ENCODE measurements at regions not wholly inside any gene's neighbourhood (a gene's known extent, or its start where the extent isn't known, plus 50 kb on each side); places are given as distances from the start of the nearest gene placed in this dataset.
"Not testable (repeated sequence)": the region's sequence is repeated elsewhere in the genome, so short reads cannot be mapped to it uniquely, and the experiment has no call there.

DNA sequence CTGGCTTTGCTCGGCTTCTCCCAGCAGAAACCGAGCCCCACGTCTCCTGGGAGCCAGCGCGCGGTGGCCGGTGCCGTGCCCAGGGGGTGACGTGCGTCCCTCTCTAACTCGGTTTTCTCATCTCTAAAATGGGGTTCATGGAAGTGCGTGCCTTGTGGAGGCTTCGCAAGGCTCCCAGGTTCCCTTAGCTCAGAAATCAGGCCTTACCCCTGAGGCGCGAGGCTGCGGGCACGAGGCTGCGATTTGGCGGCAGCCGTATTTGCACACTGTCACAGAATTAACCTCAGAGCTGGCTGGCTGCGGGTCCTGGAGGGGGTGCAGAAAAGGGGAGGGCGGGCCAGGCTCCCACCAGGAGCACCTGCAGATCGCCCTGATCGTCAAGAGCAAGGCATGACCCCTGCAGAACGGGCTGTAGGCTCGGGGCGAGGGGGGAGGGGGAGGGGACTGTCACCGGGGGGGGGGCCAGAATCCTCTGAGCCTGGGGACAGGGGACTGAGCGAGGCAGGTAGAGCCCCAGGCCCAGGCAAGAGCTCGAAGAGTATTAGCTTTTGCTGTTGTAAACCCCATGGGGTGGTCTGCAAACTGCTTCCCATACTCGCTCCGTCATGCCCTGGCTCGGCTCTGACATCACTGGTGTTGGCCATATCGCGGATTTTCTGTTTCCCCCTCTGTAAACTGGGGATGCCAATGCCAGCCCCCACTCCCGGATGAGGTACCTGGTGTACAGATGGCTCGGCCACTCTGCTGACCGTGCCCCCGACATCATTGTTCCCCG is 62.2 kb downstream of the CCNE1 start:
- in situ Hi-C loops (cut with HindIII; ENCODE audit: low sequenced_read_pairs) = no loop called here
- no peak for DNase-seq (ENCODE audit: low spot score)

DNA sequence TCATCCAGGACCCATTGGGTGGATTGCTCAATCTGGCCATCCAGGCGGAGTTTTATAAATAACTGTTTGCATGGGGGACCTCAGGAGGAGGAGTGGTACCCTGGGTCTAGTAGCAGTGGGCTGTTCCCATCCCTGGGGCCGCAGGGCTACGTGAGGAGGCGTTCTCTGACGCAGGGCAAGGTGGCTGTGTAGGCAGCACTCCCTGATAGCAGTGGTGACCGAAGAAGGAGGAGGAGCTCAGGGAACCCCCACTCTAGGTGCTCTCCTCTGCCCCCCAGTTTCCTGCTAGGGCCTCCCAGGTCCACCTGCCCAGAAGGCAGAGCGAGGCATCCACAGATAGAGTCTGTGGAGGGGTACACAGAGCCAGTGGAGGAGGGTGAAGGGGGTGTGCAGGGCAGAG is 64.1 kb downstream of the CCNE1 start:
- in situ Hi-C loops (cut with HindIII; ENCODE audit: low sequenced_read_pairs) = no loop called here
- no peak for DNase-seq (ENCODE audit: low spot score)

DNA sequence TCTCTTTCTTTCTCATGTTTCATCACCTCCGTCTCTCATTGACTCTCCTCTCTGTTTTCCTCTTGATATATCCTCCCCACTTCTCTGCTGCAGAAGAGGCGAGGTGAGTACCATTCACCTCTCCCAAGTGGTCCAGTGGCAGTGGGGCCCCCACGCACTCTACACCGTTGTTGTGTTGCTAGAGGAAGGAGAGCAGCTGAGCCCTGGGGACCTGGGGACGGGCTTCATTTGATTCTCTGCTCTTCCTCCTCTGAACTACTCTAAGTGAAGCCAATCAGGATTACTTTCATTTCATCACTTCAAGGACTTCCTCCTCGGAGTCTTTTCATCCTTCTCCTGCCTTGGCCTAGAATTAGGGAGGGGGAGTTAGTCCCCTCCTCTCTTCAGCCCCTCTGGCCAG is 64.6 kb downstream of the CCNE1 start:
- DNase-seq (ENCODE audit: low spot score) = no peak
- in situ Hi-C loops (cut with HindIII; ENCODE audit: low sequenced_read_pairs) = no loop called here

DNA sequence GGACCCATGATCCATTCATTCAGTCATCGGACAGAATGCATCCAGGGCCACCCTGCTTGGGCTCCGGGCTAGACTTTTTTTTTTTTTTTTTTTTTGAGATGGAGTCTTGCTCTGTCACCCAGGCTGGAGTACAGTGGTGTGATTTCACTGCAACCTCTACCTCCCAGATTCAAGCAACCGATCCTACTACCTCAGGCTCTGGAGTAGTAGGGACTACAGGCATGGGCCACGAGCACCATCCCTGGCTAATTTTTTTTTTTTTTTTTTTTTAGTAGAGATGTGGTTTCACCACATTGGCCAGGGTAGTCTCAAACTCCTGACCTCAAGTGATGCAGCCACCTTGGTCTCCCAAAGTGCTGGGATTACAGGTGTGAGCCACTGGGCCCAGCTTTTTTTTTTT is 65.1 kb downstream of the CCNE1 start:
- DNase-seq (ENCODE audit: low spot score); in situ Hi-C loops (cut with HindIII; ENCODE audit: low sequenced_read_pairs): not testable (repeated sequence)

DNA sequence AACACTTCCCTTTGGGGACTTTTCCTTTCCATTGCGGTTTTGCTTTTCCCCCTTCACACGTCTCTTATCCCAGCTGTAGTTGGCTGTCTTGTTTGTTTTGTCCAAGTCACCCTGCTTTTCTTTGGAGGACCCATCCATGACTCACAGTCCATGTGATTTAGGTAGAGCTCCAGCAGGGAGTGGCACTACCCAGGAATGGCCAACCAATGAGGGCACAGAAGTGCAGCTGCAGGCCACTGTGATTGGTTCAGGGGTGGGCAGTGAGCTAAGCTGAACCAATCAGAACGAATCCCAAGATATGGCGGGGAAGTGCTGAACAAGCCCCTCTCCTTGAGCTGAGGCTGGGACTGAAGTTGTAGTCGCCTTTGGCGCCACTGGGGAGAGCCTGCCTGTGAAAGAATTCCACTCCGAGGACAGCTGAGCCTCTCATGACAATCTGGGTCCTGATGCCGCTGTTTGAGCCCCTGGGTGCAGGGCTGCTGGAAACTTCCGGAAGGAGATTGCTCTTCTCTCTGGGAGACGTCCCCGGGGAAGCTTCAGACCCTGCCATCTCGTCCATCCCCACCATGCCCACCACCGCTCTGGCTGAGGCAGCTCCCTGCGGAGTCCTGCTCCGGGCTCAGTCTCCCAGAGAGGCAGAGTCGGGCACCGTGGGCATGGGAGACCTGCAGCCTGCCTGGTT is 62.9 kb upstream of the URI1 start:
- in situ Hi-C loops (cut with HindIII; ENCODE audit: low sequenced_read_pairs) = no loop called here
- DNase-seq (ENCODE audit: low spot score) = peak; percentile 65

DNA sequence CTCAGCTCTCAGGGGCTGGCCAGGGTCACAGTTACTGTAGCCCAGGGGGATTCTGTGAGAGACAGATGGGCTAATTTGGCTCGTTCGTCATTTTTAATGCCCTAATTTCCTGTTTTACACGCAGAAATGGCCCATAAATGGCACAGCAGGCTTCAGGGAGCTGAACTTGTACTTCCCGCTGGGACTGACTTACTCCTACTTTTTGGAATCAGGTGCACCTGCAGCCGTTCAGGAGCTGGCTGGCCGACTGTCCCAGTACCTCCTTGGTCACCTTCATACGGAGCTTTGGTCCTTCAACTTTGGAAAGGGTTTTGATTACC is 62.4 kb upstream of the URI1 start:
- in situ Hi-C loops (cut with HindIII; ENCODE audit: low sequenced_read_pairs) = no loop called here

DNA sequence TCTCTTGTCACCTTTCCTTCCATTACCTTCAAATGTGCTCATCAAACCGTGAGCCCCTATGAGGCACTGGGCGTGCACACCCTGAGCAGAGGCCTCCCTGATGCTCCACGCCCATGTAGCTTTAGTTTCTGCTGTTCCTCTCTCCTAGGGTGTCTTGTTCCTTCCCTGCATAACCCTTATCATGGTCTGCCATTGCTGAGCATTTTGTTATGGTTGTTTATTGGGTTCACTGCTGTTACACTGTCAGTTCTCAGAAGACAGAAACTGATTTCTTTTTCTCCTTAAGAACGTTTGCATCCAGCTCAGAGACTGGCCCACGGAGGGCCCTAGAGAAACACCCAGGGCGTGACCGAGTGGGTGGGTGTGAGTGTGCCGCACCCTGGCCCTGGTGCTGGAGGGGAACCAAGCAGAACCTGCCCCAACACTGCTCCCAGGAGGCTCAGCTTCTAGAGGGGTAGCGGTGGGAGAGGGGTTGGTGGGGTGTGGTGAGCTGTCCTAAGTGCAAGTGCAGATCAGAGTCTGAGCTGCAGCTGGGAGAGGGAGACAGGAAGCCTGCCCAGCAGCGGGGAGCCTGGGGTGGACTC is 61.4 kb upstream of the URI1 start:
- no peak for DNase-seq (ENCODE audit: low spot score)

More for the DNA sequence above, 62.4 kb upstream of the URI1 start:
- DNase-seq (ENCODE audit: low spot score) = no peak

DNA sequence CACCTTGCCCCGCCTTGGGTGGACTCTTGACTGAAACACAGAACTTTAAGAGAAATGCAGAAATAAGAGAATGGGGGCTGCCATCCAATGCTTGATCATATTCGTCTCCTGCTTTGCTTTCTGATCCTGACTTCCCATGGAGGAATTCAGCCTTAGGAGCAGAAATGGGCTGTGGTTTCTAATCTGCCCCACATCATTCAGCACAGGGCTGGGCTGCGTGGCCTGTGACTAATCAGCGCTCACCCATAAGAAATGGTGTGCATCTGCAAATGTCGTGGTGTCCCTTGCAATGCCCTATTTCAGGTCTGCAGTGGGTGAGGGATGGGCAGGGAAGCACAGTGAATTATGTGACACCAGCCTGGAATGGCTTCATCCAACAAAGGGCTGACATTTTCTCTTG is 60.7 kb upstream of the URI1 start:
- no peak for DNase-seq (ENCODE audit: low spot score)
- in situ Hi-C loops (cut with HindIII; ENCODE audit: low sequenced_read_pairs) = no loop called here

More for the DNA sequence above, 61.4 kb upstream of the URI1 start:
- in situ Hi-C loops (cut with HindIII; ENCODE audit: low sequenced_read_pairs) = no loop called here

DNA sequence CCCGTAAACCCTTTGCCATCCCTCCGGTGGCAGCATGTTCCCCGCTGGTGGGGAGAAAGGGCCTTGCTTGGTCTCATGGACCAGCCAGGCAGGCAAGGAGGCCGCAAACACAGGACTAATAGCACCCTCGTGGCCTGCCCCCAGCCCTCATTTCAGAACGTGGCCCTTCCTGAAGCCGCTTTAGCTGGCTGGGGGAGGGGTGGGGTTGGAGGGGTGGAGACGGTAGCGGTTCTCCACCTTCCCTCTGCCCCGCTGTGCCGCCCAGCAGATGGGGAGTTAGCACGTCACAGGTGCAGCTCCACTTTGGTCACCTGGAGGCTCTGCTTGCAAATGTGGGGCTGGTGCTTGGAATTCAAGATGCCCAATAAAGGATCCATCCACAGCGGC is 59.3 kb upstream of the URI1 start:
- DNase-seq (ENCODE audit: low spot score) = no peak

DNA sequence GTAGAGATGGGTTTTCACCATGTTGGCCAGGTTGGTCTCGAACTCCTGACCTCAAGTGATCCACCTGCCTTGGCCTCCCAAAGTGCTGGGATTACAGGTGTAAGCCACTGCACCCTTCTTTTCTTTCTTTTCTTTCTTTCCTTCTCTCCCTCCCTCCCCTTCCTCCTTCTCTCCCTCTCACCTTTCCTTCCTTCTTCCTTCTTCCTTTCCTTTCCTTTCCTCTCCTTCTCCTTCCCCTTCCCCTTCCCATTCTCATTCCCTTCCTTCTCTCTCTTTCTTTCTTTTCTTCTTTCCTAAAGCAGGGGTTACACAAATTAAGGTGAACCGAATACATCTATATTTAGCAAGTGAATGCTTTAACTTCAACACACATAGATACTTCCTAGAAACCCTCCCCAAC is 58.0 kb upstream of the URI1 start:
- DNase-seq (ENCODE audit: low spot score) = no peak
- in situ Hi-C loops (cut with HindIII; ENCODE audit: low sequenced_read_pairs) = no loop called here

More for the DNA sequence above, 59.3 kb upstream of the URI1 start:
- in situ Hi-C loops (cut with HindIII; ENCODE audit: low sequenced_read_pairs) = no loop called here

DNA sequence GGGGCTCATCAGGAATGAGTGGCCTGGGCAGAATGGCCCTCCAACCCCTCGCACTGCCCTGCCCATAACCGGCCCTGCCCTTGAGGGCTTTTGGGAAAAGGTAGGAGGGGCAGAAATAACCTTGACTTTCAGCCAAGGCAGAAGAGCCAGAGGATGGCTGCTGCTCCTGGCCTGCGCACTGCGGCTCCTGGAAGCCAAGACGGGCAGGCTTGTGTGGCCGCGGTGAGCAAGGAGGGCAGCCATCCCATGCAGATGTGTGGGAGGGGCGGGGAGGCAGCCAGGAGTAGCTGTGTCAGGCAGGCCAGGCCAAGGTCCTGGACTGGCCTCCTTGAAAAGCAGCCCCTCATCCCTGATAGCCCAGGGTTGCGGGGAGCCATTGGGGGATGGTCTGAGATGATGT is 57.6 kb upstream of the URI1 start:
- in situ Hi-C loops (cut with HindIII; ENCODE audit: low sequenced_read_pairs) = no loop called here
- DNase-seq (ENCODE audit: low spot score) = no peak

DNA sequence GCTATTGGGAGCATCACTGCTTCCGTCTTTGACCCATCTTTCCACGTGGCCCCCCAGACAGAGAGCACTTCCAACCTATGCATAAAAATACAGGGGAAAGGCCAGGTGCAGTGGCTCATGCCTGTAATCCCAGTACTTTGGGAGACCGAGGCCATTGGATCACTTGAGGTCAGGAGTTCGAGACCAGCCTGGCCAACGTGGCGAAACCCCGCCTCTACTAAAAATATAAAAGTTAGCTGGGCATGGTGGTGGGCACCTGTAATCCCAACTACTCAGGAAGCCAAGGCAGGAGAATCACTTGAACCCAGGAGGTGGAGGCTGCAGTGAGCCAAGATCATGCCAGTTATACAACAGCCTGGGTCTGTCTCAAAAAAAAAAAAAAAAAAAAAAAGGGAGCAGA is 55.9 kb upstream of the URI1 start:
- in situ Hi-C loops (cut with HindIII; ENCODE audit: low sequenced_read_pairs); DNase-seq (ENCODE audit: low spot score): not testable (repeated sequence)

DNA sequence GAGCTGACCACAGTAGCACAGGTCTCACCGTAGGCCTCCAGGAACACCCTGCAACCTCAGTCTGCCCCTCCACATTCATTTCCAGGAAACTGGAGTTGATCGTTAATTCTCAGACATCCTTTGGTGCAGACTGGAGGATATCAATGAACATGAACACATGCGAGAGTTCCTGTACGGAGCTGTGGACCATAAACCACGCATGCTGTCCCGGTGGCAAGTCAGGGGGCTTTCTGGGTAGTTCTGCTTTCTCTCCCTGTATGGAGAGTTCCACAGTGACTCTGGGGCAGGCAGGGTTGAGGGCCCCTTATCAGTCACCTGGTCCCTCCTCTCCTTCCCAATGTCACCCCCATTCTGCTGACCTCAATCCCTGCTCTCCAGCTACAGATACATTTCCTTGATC is 55.5 kb upstream of the URI1 start:
- no peak for DNase-seq (ENCODE audit: low spot score)
- in situ Hi-C loops (cut with HindIII; ENCODE audit: low sequenced_read_pairs) = no loop called here

DNA sequence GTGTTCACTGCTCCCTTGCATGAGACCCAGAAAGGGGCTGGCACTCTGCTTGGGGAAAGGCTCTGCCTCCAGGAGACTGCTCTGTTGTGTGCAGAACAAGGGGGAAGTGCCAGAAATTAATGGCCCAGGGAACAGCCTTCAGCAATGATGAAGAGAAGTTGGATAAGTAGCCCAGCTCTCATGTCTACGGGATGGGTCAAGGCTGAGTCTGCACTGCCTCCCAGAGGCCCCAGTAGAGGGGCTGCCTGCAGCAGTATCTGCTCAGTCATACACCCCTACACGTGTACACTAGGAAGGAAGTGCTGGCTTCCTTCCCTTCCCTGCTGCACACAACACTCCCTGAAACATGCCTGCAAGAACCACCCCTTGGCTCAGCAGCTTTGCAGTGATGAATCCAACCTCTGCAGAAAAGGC is 54.6 kb upstream of the URI1 start:
- DNase-seq (ENCODE audit: low spot score) = no peak
- in situ Hi-C loops (cut with HindIII; ENCODE audit: low sequenced_read_pairs) = no loop called here

DNA sequence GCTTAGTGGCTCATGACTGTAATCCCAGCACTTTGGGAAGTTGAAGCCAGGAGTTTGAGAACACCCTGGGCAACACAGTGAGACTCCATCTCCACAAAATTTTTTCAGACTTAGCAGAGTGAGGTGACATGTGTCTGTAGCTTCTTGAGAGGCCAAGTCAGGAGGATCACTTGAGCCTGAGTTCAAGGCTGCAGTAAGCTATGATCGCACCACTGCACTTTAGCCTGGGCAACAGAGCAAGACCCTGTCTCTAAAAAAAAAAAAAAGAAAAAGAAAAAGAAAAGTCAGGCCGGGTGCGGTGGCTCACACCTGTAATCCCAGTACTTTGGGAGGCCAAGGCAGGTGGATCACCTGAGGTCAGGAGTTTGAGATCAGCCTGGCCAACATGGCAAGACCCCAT is 54.0 kb upstream of the URI1 start:
- in situ Hi-C loops (cut with HindIII; ENCODE audit: low sequenced_read_pairs); DNase-seq (ENCODE audit: low spot score): not testable (repeated sequence)

DNA sequence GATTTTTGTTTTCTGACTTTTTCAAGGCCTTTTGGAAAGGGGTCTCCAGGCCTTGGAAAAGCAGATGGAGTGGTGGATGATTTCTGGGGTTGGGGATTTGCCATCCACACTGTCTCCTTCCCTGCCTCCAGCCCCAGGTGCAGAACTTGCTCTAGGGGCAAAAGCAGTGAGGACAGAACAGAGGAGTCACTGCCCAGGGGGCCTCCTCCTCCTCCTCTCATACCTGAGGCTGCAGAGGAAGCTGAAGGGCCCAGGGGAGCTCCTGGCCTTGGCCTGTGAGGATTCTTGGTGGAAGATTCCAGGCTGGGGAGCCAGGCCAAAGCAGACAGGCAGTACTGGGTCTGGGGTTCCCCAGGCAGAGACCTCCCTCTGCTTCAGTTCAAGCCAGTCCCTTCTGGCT is 52.3 kb upstream of the URI1 start:
- in situ Hi-C loops (cut with HindIII; ENCODE audit: low sequenced_read_pairs) = no loop called here

DNA sequence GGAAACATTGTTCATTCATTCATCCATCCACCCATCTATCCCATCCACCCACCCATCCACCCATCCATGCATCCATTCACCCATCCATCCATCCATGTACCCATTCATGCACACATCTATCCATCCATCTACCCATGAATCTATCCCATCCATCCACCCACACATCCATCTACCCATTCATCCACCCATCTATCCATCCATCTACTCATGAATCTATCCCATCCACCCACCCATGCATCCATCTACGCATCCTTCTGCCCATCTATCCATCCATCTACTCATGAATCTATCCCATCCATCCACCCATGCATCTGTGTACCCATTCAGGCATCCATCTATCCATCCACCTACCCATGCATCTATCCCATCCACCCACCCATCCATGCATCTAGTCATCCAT is 51.6 kb upstream of the URI1 start:
- in situ Hi-C loops (cut with HindIII; ENCODE audit: low sequenced_read_pairs) = no loop called here
- DNase-seq (ENCODE audit: low spot score) = no peak

More for the DNA sequence above, 52.3 kb upstream of the URI1 start:
- DNase-seq (ENCODE audit: low spot score) = no peak

Data from G401 (cell line).